H9 (cell line): ENCODE measurements at regions not wholly inside any gene's neighbourhood (a gene's known extent, or its start where the extent isn't known, plus 50 kb on each side); places are given as distances from the start of the nearest gene placed in this dataset.

Source experiments
- DNase-seq: peaks from one replicate; pipeline ENCODE4 v3.0.0-alpha.2; 2017
- H2AFZ ChIP-seq: one replicate; pipeline ENCODE4 v1.6.1; 2013; ENCODE audit warnings: mild to moderate bottlenecking, low read length, control low read depth, moderate library complexity
- H2AK5ac ChIP-seq: 2 replicates; pipeline ENCODE4 v1.6.1; 2013; ENCODE audit warnings: low read length, control low read depth, mixed read lengths; ENCODE audit not compliant: insufficient read length
- H2BK120ac ChIP-seq: one replicate; pipeline ENCODE4 v1.6.1; 2013; ENCODE audit warnings: low read depth, mild to moderate bottlenecking, low read length, control low read depth, inconsistent platforms; ENCODE audit not compliant: poor library complexity, severe bottlenecking
- H2BK12ac ChIP-seq: 2 replicates; pipeline ENCODE4 v1.6.1; 2013; ENCODE audit warnings: low read length, control low read depth, mixed read lengths, low read depth; ENCODE audit not compliant: insufficient read length
- H2BK15ac ChIP-seq: 2 replicates; pipeline ENCODE4 v1.6.1; 2013; ENCODE audit warnings: low read depth, low read length, control low read depth
- H2BK20ac ChIP-seq: one replicate; pipeline ENCODE4 v1.6.1; 2013; ENCODE audit warnings: low read depth, mild to moderate bottlenecking, low read length, control low read depth, inconsistent platforms; ENCODE audit not compliant: poor library complexity, severe bottlenecking
- H2BK5ac ChIP-seq: 2 replicates; pipeline ENCODE4 v1.6.1; 2013; ENCODE audit warnings: low read length, control low read depth, mixed read lengths; ENCODE audit not compliant: insufficient read length
- H3K14ac ChIP-seq: 2 replicates; pipeline ENCODE4 v1.6.1; 2013; ENCODE audit warnings: low read length, control low read depth; ENCODE audit not compliant: insufficient read depth
- H3K18ac ChIP-seq: 2 replicates; pipeline ENCODE4 v1.6.1; 2013; ENCODE audit warnings: low read depth, mild to moderate bottlenecking, mixed read lengths, low read length, control low read depth; ENCODE audit not compliant: insufficient read length
- H3K23ac ChIP-seq: 2 replicates; pipeline ENCODE4 v1.6.1; 2013; ENCODE audit warnings: low read length, control low read depth, mixed read lengths, low read depth; ENCODE audit not compliant: insufficient read length
- H3K23me2 ChIP-seq: 2 replicates; pipeline ENCODE4 v1.6.1; 2013; ENCODE audit warnings: low read depth, mild to moderate bottlenecking, mixed read lengths, low read length, control low read depth; ENCODE audit not compliant: insufficient read length, poor library complexity, severe bottlenecking
- H3K27ac ChIP-seq: 2 replicates; pipeline ENCODE4 v1.5.1; 2013; ENCODE audit warnings: low read length, control low read depth, mixed read lengths, low read depth; ENCODE audit not compliant: insufficient read length
- H3K27me3 ChIP-seq: 2 replicates; pipeline ENCODE4 v1.6.1; 2013; ENCODE audit warnings: low read length, control low read depth, inconsistent platforms; ENCODE audit not compliant: insufficient read depth
- H3K4ac ChIP-seq: 2 replicates; pipeline ENCODE4 v1.6.1; 2013; ENCODE audit warnings: low read depth, mild to moderate bottlenecking, control low read depth, inconsistent platforms, low read length, moderate library complexity
- H3K4me1 ChIP-seq: 2 replicates; pipeline ENCODE4 v1.6.1; 2013; ENCODE audit warnings: low read length, control low read depth, inconsistent platforms; ENCODE audit not compliant: insufficient read depth
- H3K4me2 ChIP-seq: 2 replicates; pipeline ENCODE4 v1.6.1; 2013; ENCODE audit warnings: low read length, control low read depth, mixed read lengths; ENCODE audit not compliant: insufficient read length, insufficient read depth
- H3K56ac ChIP-seq: 2 replicates; pipeline ENCODE4 v1.6.1; 2013; ENCODE audit warnings: low read depth, mild to moderate bottlenecking, mixed read lengths, low read length, control low read depth; ENCODE audit not compliant: insufficient read length
- H3K79me1 ChIP-seq: 2 replicates; pipeline ENCODE4 v1.6.1; 2013; ENCODE audit warnings: low read depth, mild to moderate bottlenecking, moderate library complexity, low read length, control low read depth, inconsistent platforms; ENCODE audit not compliant: insufficient read depth, poor library complexity, severe bottlenecking
- H3K79me2 ChIP-seq: 2 replicates; pipeline ENCODE4 v1.6.1; 2013; ENCODE audit warnings: low read length, control low read depth, inconsistent platforms; ENCODE audit not compliant: insufficient read depth
- H3K9ac ChIP-seq: 2 replicates; pipeline ENCODE4 v1.6.1; 2013; ENCODE audit warnings: low read length, control low read depth, mixed read lengths; ENCODE audit not compliant: insufficient read length; ENCODE audit errors: extremely low read depth
- H3K9me3 ChIP-seq: one replicate; pipeline ENCODE4 v1.6.1; 2013; ENCODE audit warnings: low read depth, low read length, inconsistent platforms; ENCODE audit not compliant: control insufficient read depth
- H3T11ph ChIP-seq: one replicate; pipeline ENCODE4 v1.6.1; 2013; ENCODE audit warnings: mild to moderate bottlenecking, low read length, control low read depth, inconsistent platforms
- H4K20me1 ChIP-seq: one replicate; pipeline ENCODE4 v1.6.1; 2013; ENCODE audit not compliant: control insufficient read depth, insufficient read length, insufficient read depth
- H4K5ac ChIP-seq: 2 replicates; pipeline ENCODE4 v1.6.1; 2013; ENCODE audit warnings: low read depth, mild to moderate bottlenecking, mixed read lengths, low read length, control low read depth; ENCODE audit not compliant: insufficient read length
- H4K8ac ChIP-seq: replicated peaks from 2 replicates; pipeline ENCODE4 v1.6.1; 2013; ENCODE audit warnings: low read length, control low read depth, mixed read lengths, low read depth; ENCODE audit not compliant: insufficient read length
- H4K91ac ChIP-seq: 2 replicates; pipeline ENCODE4 v1.6.1; 2013; ENCODE audit warnings: low read depth, mild to moderate bottlenecking, moderate library complexity, mixed read lengths, low read length, control low read depth; ENCODE audit not compliant: insufficient read length
- H3K27ac Mint-ChIP-seq, 3 experiments: 2 replicates in 2 of 3; 3 replicates in 1 of 3; pipeline ENCODE4 v1.8.0; 2020 to 2021; ENCODE audit warnings: mixed read lengths in 3 of 3, mild to moderate bottlenecking in 1 of 3, moderate library complexity in 1 of 3
- H3K27me3 Mint-ChIP-seq: 2 replicates; pipeline ENCODE4 v1.8.0; 2021; ENCODE audit warnings: low read depth, mild to moderate bottlenecking, moderate library complexity, mixed read lengths
- H3K36me3 Mint-ChIP-seq, 3 experiments: 2 replicates in 2 of 3; 3 replicates in 1 of 3; pipeline ENCODE4 v1.8.0; 2020 to 2021; ENCODE audit warnings: low read depth in 3 of 3, mixed read lengths in 3 of 3; ENCODE audit not compliant: insufficient read depth in 1 of 3
- H3K4me1 Mint-ChIP-seq, 2 experiments: 2 replicates each; pipeline ENCODE4 v1.8.0; 2020; ENCODE audit warnings: mixed read lengths in 2 of 2
- H3K4me3 Mint-ChIP-seq, 2 experiments: 2 replicates in 1 of 2; 3 replicates in 1 of 2; pipeline ENCODE4 v1.8.0; 2020 to 2021; ENCODE audit warnings: mild to moderate bottlenecking in 2 of 2, mixed read lengths in 2 of 2, moderate library complexity in 1 of 2
- H3K9me3 Mint-ChIP-seq, 2 experiments: 2 replicates in 1 of 2; 3 replicates in 1 of 2; pipeline ENCODE4 v1.8.0; 2020; ENCODE audit warnings: mild to moderate bottlenecking in 2 of 2, mixed read lengths in 2 of 2, moderate library complexity in 1 of 2
- WGBS: extraction: QIAGEN DNeasy Blood & Tissue Kit; methylation state at CpG from one replicate; pipeline ENCODE4 v1.1.7; 2013; ENCODE audit warnings: missing lambda C conversion rate, low lambda C conversion rate, mixed read lengths; ENCODE audit not compliant: insufficient read length; ENCODE audit errors: extremely low coverage; 5-methylcytosine and 5-hydroxymethylcytosine counted together
- TF ChIP-seq, protein P1 (sequence below): fragments of 200-600 bp; sonication (generic); conservative IDR thresholded peaks from 3 replicates; pipeline ENCODE4 v1.8.0; 2021; ENCODE audit warnings: antibody characterized with exemption, mild to moderate bottlenecking

DNA sequence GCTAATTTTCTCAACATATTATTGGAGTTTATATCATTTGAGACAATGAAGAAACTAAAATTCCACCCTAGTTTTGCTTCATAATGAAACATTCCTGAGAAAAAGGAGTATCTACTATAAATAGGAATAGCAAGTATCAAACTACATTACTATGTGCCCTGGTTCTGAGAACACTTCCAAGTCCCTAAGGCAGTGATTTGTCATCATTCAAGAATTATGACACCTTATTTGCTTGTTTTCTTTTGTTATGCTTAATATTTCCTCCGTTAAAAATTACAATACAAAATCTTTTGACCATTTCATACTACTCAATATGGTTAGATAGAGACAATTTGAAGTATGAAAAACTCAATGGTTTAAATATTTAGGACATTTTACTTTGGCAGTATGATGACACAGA lies 707.8 kb upstream of the GOLIM4 start:
- Histone ChIP-seq H3K56ac (no peak overlapping the region), H2BK5ac (no peak overlapping the region), H3K79me1 (no peaks in the 10 kb centered on the region), H3K14ac (no peak overlapping the region), H3K79me2 (no peaks in the 10 kb centered on the region), H3T11ph (no peak overlapping the region), H4K8ac (no peak overlapping the region), H2BK120ac (no peak overlapping the region), H3K4me2 (no peak overlapping the region), H4K20me1 (no peaks in the 10 kb centered on the region), H2BK15ac (no peak overlapping the region), H3K4me1 (peaks cover 2% of the 10 kb centered on the region; the same call in 1 of the 2 replicates), H3K27me3 (no peaks in the 10 kb centered on the region), H3K9me3 (no peaks in the 10 kb centered on the region), H3K18ac (no peak overlapping the region), H3K4ac (no peak overlapping the region), H2BK12ac (no peak overlapping the region), H2AFZ (no peak overlapping the region), H3K23me2 (no peaks in the 10 kb centered on the region), H3K27ac (no peak overlapping the region), H3K9ac (no peak overlapping the region), H4K91ac (no peak overlapping the region), H2BK20ac (no peak overlapping the region), H4K5ac (no peak overlapping the region), H2AK5ac (no peak overlapping the region), H3K23ac (no peak overlapping the region)
- H3K27me3 Mint-ChIP-seq, result no peaks in the 10 kb centered on the region
- H3K27ac Mint-ChIP-seq, result no peak overlapping the region
- TF ChIP-seq, protein P1, sequence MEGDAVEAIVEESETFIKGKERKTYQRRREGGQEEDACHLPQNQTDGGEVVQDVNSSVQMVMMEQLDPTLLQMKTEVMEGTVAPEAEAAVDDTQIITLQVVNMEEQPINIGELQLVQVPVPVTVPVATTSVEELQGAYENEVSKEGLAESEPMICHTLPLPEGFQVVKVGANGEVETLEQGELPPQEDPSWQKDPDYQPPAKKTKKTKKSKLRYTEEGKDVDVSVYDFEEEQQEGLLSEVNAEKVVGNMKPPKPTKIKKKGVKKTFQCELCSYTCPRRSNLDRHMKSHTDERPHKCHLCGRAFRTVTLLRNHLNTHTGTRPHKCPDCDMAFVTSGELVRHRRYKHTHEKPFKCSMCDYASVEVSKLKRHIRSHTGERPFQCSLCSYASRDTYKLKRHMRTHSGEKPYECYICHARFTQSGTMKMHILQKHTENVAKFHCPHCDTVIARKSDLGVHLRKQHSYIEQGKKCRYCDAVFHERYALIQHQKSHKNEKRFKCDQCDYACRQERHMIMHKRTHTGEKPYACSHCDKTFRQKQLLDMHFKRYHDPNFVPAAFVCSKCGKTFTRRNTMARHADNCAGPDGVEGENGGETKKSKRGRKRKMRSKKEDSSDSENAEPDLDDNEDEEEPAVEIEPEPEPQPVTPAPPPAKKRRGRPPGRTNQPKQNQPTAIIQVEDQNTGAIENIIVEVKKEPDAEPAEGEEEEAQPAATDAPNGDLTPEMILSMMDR, result no peak
- no peak overlapping the region for H3K4me3 Mint-ChIP-seq
- WGBS, result no CpG with 5 or more reads among the region's 1 CpG
- H3K9me3 Mint-ChIP-seq, result no peaks in the 10 kb centered on the region
- H3K4me1 Mint-ChIP-seq, result peaks cover 33 to 35% of the 10 kb centered on the region in 2 experiments
- DNase-seq, result no peak
- H3K36me3 Mint-ChIP-seq, result no peaks in the 10 kb centered on the region
